H9 (cell line): ENCODE measurements at regions not wholly inside any gene's neighbourhood (a gene's known extent, or its start where the extent isn't known, plus 50 kb on each side); places are given as distances from the start of the nearest gene placed in this dataset.

Experiments used
- DNase-seq: peaks from one replicate; pipeline ENCODE4 v3.0.0-alpha.2; 2017
- H2AFZ ChIP-seq: one replicate; pipeline ENCODE4 v1.6.1; 2013; ENCODE audit warnings: mild to moderate bottlenecking, low read length, control low read depth, moderate library complexity
- H2AK5ac ChIP-seq: 2 replicates; pipeline ENCODE4 v1.6.1; 2013; ENCODE audit warnings: low read length, control low read depth, mixed read lengths; ENCODE audit not compliant: insufficient read length
- H2BK120ac ChIP-seq: one replicate; pipeline ENCODE4 v1.6.1; 2013; ENCODE audit warnings: low read depth, mild to moderate bottlenecking, low read length, control low read depth, inconsistent platforms; ENCODE audit not compliant: poor library complexity, severe bottlenecking
- H2BK12ac ChIP-seq: 2 replicates; pipeline ENCODE4 v1.6.1; 2013; ENCODE audit warnings: low read length, control low read depth, mixed read lengths, low read depth; ENCODE audit not compliant: insufficient read length
- H2BK15ac ChIP-seq: 2 replicates; pipeline ENCODE4 v1.6.1; 2013; ENCODE audit warnings: low read depth, low read length, control low read depth
- H2BK20ac ChIP-seq: one replicate; pipeline ENCODE4 v1.6.1; 2013; ENCODE audit warnings: low read depth, mild to moderate bottlenecking, low read length, control low read depth, inconsistent platforms; ENCODE audit not compliant: poor library complexity, severe bottlenecking
- H2BK5ac ChIP-seq: 2 replicates; pipeline ENCODE4 v1.6.1; 2013; ENCODE audit warnings: low read length, control low read depth, mixed read lengths; ENCODE audit not compliant: insufficient read length
- H3K14ac ChIP-seq: 2 replicates; pipeline ENCODE4 v1.6.1; 2013; ENCODE audit warnings: low read length, control low read depth; ENCODE audit not compliant: insufficient read depth
- H3K18ac ChIP-seq: 2 replicates; pipeline ENCODE4 v1.6.1; 2013; ENCODE audit warnings: low read depth, mild to moderate bottlenecking, mixed read lengths, low read length, control low read depth; ENCODE audit not compliant: insufficient read length
- H3K23ac ChIP-seq: 2 replicates; pipeline ENCODE4 v1.6.1; 2013; ENCODE audit warnings: low read length, control low read depth, mixed read lengths, low read depth; ENCODE audit not compliant: insufficient read length
- H3K23me2 ChIP-seq: 2 replicates; pipeline ENCODE4 v1.6.1; 2013; ENCODE audit warnings: low read depth, mild to moderate bottlenecking, mixed read lengths, low read length, control low read depth; ENCODE audit not compliant: insufficient read length, poor library complexity, severe bottlenecking
- H3K27ac ChIP-seq: 2 replicates; pipeline ENCODE4 v1.5.1; 2013; ENCODE audit warnings: low read length, control low read depth, mixed read lengths, low read depth; ENCODE audit not compliant: insufficient read length
- H3K27me3 ChIP-seq: 2 replicates; pipeline ENCODE4 v1.6.1; 2013; ENCODE audit warnings: low read length, control low read depth, inconsistent platforms; ENCODE audit not compliant: insufficient read depth
- H3K4ac ChIP-seq: 2 replicates; pipeline ENCODE4 v1.6.1; 2013; ENCODE audit warnings: low read depth, mild to moderate bottlenecking, control low read depth, inconsistent platforms, low read length, moderate library complexity
- H3K4me1 ChIP-seq: 2 replicates; pipeline ENCODE4 v1.6.1; 2013; ENCODE audit warnings: low read length, control low read depth, inconsistent platforms; ENCODE audit not compliant: insufficient read depth
- H3K4me2 ChIP-seq: 2 replicates; pipeline ENCODE4 v1.6.1; 2013; ENCODE audit warnings: low read length, control low read depth, mixed read lengths; ENCODE audit not compliant: insufficient read length, insufficient read depth
- H3K56ac ChIP-seq: 2 replicates; pipeline ENCODE4 v1.6.1; 2013; ENCODE audit warnings: low read depth, mild to moderate bottlenecking, mixed read lengths, low read length, control low read depth; ENCODE audit not compliant: insufficient read length
- H3K79me1 ChIP-seq: 2 replicates; pipeline ENCODE4 v1.6.1; 2013; ENCODE audit warnings: low read depth, mild to moderate bottlenecking, moderate library complexity, low read length, control low read depth, inconsistent platforms; ENCODE audit not compliant: insufficient read depth, poor library complexity, severe bottlenecking
- H3K79me2 ChIP-seq: 2 replicates; pipeline ENCODE4 v1.6.1; 2013; ENCODE audit warnings: low read length, control low read depth, inconsistent platforms; ENCODE audit not compliant: insufficient read depth
- H3K9ac ChIP-seq: 2 replicates; pipeline ENCODE4 v1.6.1; 2013; ENCODE audit warnings: low read length, control low read depth, mixed read lengths; ENCODE audit not compliant: insufficient read length; ENCODE audit errors: extremely low read depth
- H3K9me3 ChIP-seq: one replicate; pipeline ENCODE4 v1.6.1; 2013; ENCODE audit warnings: low read depth, low read length, inconsistent platforms; ENCODE audit not compliant: control insufficient read depth
- H3T11ph ChIP-seq: one replicate; pipeline ENCODE4 v1.6.1; 2013; ENCODE audit warnings: mild to moderate bottlenecking, low read length, control low read depth, inconsistent platforms
- H4K20me1 ChIP-seq: one replicate; pipeline ENCODE4 v1.6.1; 2013; ENCODE audit not compliant: control insufficient read depth, insufficient read length, insufficient read depth
- H4K5ac ChIP-seq: 2 replicates; pipeline ENCODE4 v1.6.1; 2013; ENCODE audit warnings: low read depth, mild to moderate bottlenecking, mixed read lengths, low read length, control low read depth; ENCODE audit not compliant: insufficient read length
- H4K8ac ChIP-seq: replicated peaks from 2 replicates; pipeline ENCODE4 v1.6.1; 2013; ENCODE audit warnings: low read length, control low read depth, mixed read lengths, low read depth; ENCODE audit not compliant: insufficient read length
- H4K91ac ChIP-seq: 2 replicates; pipeline ENCODE4 v1.6.1; 2013; ENCODE audit warnings: low read depth, mild to moderate bottlenecking, moderate library complexity, mixed read lengths, low read length, control low read depth; ENCODE audit not compliant: insufficient read length
- H3K27ac Mint-ChIP-seq, 3 experiments: 2 replicates in 2 of 3; 3 replicates in 1 of 3; pipeline ENCODE4 v1.8.0; 2020 to 2021; ENCODE audit warnings: mixed read lengths in 3 of 3, mild to moderate bottlenecking in 1 of 3, moderate library complexity in 1 of 3
- H3K27me3 Mint-ChIP-seq: 2 replicates; pipeline ENCODE4 v1.8.0; 2021; ENCODE audit warnings: low read depth, mild to moderate bottlenecking, moderate library complexity, mixed read lengths
- H3K36me3 Mint-ChIP-seq, 3 experiments: 2 replicates in 2 of 3; 3 replicates in 1 of 3; pipeline ENCODE4 v1.8.0; 2020 to 2021; ENCODE audit warnings: low read depth in 3 of 3, mixed read lengths in 3 of 3; ENCODE audit not compliant: insufficient read depth in 1 of 3
- H3K4me1 Mint-ChIP-seq, 2 experiments: 2 replicates each; pipeline ENCODE4 v1.8.0; 2020; ENCODE audit warnings: mixed read lengths in 2 of 2
- H3K4me3 Mint-ChIP-seq, 2 experiments: 2 replicates in 1 of 2; 3 replicates in 1 of 2; pipeline ENCODE4 v1.8.0; 2020 to 2021; ENCODE audit warnings: mild to moderate bottlenecking in 2 of 2, mixed read lengths in 2 of 2, moderate library complexity in 1 of 2
- H3K9me3 Mint-ChIP-seq, 2 experiments: 2 replicates in 1 of 2; 3 replicates in 1 of 2; pipeline ENCODE4 v1.8.0; 2020; ENCODE audit warnings: mild to moderate bottlenecking in 2 of 2, mixed read lengths in 2 of 2, moderate library complexity in 1 of 2
- WGBS: extraction: QIAGEN DNeasy Blood & Tissue Kit; methylation state at CpG from one replicate; pipeline ENCODE4 v1.1.7; 2013; ENCODE audit warnings: missing lambda C conversion rate, low lambda C conversion rate, mixed read lengths; ENCODE audit not compliant: insufficient read length; ENCODE audit errors: extremely low coverage; 5-methylcytosine and 5-hydroxymethylcytosine counted together
- TF ChIP-seq, protein P1 (sequence below): fragments of 200-600 bp; sonication (generic); conservative IDR thresholded peaks from 3 replicates; pipeline ENCODE4 v1.8.0; 2021; ENCODE audit warnings: antibody characterized with exemption, mild to moderate bottlenecking

GRCh38 chrX:1012678-1013300 is 199.7 kb downstream of the CRLF2 start:
- Mint-ChIP-seq H3K36me3 (no peaks in the 10 kb centered on the region; a peak in 2 of 7 replicates), H3K27ac (peak overlapping the region in 1 of 3 experiments; percentile 70; a peak in 1 of 7 replicates), H3K4me1 (no peaks in the 10 kb centered on the region), H3K27me3 (peaks cover 5% of the 10 kb centered on the region; the same call in 1 of the 2 replicates), H3K9me3 (peaks cover 0 to 2% of the 10 kb centered on the region in 2 experiments; a peak in 2 of 5 replicates), H3K4me3 (no peak overlapping the region)
- H3K27me3 ChIP-seq = no peaks in the 10 kb centered on the region
- no peak overlapping the region for H2BK15ac ChIP-seq
- H3T11ph ChIP-seq = no peak overlapping the region
- H2BK120ac ChIP-seq = no peak overlapping the region
- H4K5ac ChIP-seq = no peak overlapping the region
- no peak overlapping the region for H2BK20ac ChIP-seq
- no peak overlapping the region for H2BK12ac ChIP-seq
- H3K14ac ChIP-seq = no peak overlapping the region
- WGBS = no CpG with 5 or more reads among the region's 16 CpGs
- H3K4me2 ChIP-seq = no peak overlapping the region
- H3K56ac ChIP-seq = no peak overlapping the region
- H3K79me2 ChIP-seq = no peaks in the 10 kb centered on the region
- no peak overlapping the region for H2AFZ ChIP-seq
- H4K8ac ChIP-seq = no peak overlapping the region
- no peaks in the 10 kb centered on the region for H4K20me1 ChIP-seq
- no peak overlapping the region for H3K23ac ChIP-seq
- no peak for DNase-seq
- H3K4ac ChIP-seq = no peak overlapping the region
- H4K91ac ChIP-seq = no peak overlapping the region
- no peak overlapping the region for H3K27ac ChIP-seq
- no peaks in the 10 kb centered on the region for H3K9me3 ChIP-seq
- no peaks in the 10 kb centered on the region for H3K79me1 ChIP-seq
- no peaks in the 10 kb centered on the region for H3K23me2 ChIP-seq
- TF ChIP-seq, protein P1, sequence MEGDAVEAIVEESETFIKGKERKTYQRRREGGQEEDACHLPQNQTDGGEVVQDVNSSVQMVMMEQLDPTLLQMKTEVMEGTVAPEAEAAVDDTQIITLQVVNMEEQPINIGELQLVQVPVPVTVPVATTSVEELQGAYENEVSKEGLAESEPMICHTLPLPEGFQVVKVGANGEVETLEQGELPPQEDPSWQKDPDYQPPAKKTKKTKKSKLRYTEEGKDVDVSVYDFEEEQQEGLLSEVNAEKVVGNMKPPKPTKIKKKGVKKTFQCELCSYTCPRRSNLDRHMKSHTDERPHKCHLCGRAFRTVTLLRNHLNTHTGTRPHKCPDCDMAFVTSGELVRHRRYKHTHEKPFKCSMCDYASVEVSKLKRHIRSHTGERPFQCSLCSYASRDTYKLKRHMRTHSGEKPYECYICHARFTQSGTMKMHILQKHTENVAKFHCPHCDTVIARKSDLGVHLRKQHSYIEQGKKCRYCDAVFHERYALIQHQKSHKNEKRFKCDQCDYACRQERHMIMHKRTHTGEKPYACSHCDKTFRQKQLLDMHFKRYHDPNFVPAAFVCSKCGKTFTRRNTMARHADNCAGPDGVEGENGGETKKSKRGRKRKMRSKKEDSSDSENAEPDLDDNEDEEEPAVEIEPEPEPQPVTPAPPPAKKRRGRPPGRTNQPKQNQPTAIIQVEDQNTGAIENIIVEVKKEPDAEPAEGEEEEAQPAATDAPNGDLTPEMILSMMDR = no peak
- no peaks in the 10 kb centered on the region for H3K4me1 ChIP-seq
- H3K18ac ChIP-seq = no peak overlapping the region
- H2BK5ac ChIP-seq = no peak overlapping the region
- no peak overlapping the region for H2AK5ac ChIP-seq
- no peak overlapping the region for H3K9ac ChIP-seq
